ENCODE measurements at regions not wholly inside any gene's neighbourhood (a gene's known extent, or its start where the extent isn't known, plus 50 kb on each side); places are given as distances from the start of the nearest gene placed in this dataset.

GRCh38 chr11:27896096-27896495 lies 195.8 kb upstream of the BDNF start:
- TF ChIP-seq POLR2A (IDR thresholded peaks at IDR 0.05) (no peak), CTCF (IDR thresholded peaks at IDR 0.05) (no peak)

Measured in testis (tissue), 2 donors.